ENCODE measurements at regions not wholly inside any gene's neighbourhood (a gene's known extent, or its start where the extent isn't known, plus 50 kb on each side); places are given as distances from the start of the nearest gene placed in this dataset.

GRCh38 chr2:225274751-225275150 is 124.8 kb upstream of the NYAP2 start:
- Histone ChIP-seq H2AFZ (ENCODE audit: low read depth, low read length) (no peak overlapping the region), H3K9ac (ENCODE audit: low read length) (no peak overlapping the region; the same call in 1 of the 2 replicates), H3K79me2 (ENCODE audit: low read length) (no peaks in the 10 kb centered on the region), H3K4me3 (ENCODE audit: low read length) (no peak overlapping the region), H3K9me3 (ENCODE audit: insufficient read depth, low read length) (peaks cover 4% of the 10 kb centered on the region; the same call in 1 of the 2 replicates), H4K20me1 (ENCODE audit: insufficient read depth, low read length) (no peaks in the 10 kb centered on the region), H3K27ac (ENCODE audit: low read length) (peak overlapping the region; percentile 92), H3K36me3 (replicated peaks; ENCODE audit: low read depth, low read length) (peaks cover 6% of the 10 kb centered on the region), H3K4me1 (ENCODE audit: low read length) (peaks cover 63% of the 10 kb centered on the region), H3K27me3 (ENCODE audit: low read depth, low read length) (no peaks in the 10 kb centered on the region), H3K4me2 (ENCODE audit: low read length) (peak overlapping the region; percentile 52)
- TF ChIP-seq CTCF (IDR thresholded peaks at IDR 0.05; ENCODE audit: low read depth, low read length) (no peak), EZH2phosphoT487 (IDR thresholded peaks at IDR 0.05; ENCODE audit: low read depth) (no peak)

DNA sequence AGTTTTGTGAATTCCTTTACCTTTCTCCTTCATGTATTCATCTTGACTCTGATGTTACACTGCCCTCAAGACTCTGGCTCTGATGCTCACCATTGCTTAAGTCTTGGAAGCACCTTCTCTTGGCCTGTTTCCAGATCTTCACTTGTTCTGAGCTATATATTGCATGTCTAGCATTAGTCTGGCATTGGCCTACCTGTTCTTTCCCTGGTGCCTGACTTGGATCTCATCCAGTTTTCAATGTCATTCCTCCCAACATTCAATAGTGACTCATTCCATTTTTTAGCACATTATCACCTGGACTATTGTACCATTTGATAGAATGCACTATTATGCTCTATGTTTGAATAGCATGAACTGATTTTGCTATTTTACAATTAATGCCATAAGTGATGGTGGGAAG is 127.3 kb upstream of the NYAP2 start:
- Histone ChIP-seq H3K4me1 (ENCODE audit: low read length) (peaks cover 57% of the 10 kb centered on the region), H3K27ac (ENCODE audit: low read length) (no peak overlapping the region), H3K4me2 (ENCODE audit: low read length) (no peak overlapping the region), H4K20me1 (ENCODE audit: insufficient read depth, low read length) (no peaks in the 10 kb centered on the region), H3K9ac (ENCODE audit: low read length) (no peak overlapping the region), H3K36me3 (replicated peaks; ENCODE audit: low read depth, low read length) (peaks cover 6% of the 10 kb centered on the region), H2AFZ (ENCODE audit: low read depth, low read length) (no peak overlapping the region), H3K27me3 (ENCODE audit: low read depth, low read length) (no peaks in the 10 kb centered on the region), H3K9me3 (ENCODE audit: insufficient read depth, low read length) (no peaks in the 10 kb centered on the region), H3K4me3 (ENCODE audit: low read length) (no peak overlapping the region), H3K79me2 (ENCODE audit: low read length) (no peaks in the 10 kb centered on the region)
- TF ChIP-seq EZH2phosphoT487 (IDR thresholded peaks at IDR 0.05; ENCODE audit: low read depth), result no peak

- no peak overlapping the region for H2AFZ ChIP-seq (ENCODE audit: low read depth, low read length)
- H3K27ac ChIP-seq (ENCODE audit: low read length), result peak overlapping the region; percentile 77
- H3K27me3 ChIP-seq (ENCODE audit: low read depth, low read length), result no peaks in the 10 kb centered on the region
- no peaks in the 10 kb centered on the region for H3K9me3 ChIP-seq (ENCODE audit: insufficient read depth, low read length)
- no peaks in the 10 kb centered on the region for H4K20me1 ChIP-seq (ENCODE audit: insufficient read depth, low read length)
- H3K9ac ChIP-seq (ENCODE audit: low read length), result peak overlapping the region; percentile 21; the same call in 1 of the 2 replicates
- TF ChIP-seq CTCF (IDR thresholded peaks at IDR 0.05; ENCODE audit: low read depth, low read length), result no peak
- no peak for TF ChIP-seq EZH2phosphoT487 (IDR thresholded peaks at IDR 0.05; ENCODE audit: low read depth)
- no peak overlapping the region for H3K4me3 ChIP-seq (ENCODE audit: low read length)
- peak overlapping the region; percentile 53 for H3K4me2 ChIP-seq (ENCODE audit: low read length)
- H3K36me3 ChIP-seq (replicated peaks; ENCODE audit: low read depth, low read length), result peaks cover 6% of the 10 kb centered on the region
- H3K4me1 ChIP-seq (ENCODE audit: low read length), result peaks cover 48% of the 10 kb centered on the region
- H3K79me2 ChIP-seq (ENCODE audit: low read length), result no peaks in the 10 kb centered on the region
Observed at GRCh38 chr2:225270861-225271260, 128.6 kb upstream of the NYAP2 start.

DNA sequence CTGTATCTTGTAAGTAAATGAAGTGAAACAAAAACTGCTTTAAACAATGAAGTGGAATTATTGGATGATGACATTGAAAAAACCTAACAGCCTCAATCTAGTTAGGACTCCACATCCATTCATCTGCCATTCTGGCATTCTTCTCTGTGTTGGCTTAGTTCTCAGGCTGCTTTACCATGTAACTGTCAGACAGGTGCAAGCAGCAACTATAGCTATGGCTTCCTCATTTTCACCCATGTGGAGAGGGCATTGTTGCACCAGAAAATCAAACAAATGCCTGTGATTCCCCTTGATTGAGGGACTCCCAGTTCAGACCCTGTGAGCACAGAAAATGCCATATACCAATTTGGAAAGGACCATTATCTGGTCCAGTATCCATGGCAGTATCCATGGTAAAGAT is 129.5 kb upstream of the NYAP2 start:
- H4K20me1 ChIP-seq (ENCODE audit: insufficient read depth, low read length), result no peaks in the 10 kb centered on the region
- peaks cover 6% of the 10 kb centered on the region for H3K36me3 ChIP-seq (replicated peaks; ENCODE audit: low read depth, low read length)
- H3K4me3 ChIP-seq (ENCODE audit: low read length), result no peak overlapping the region
- H3K79me2 ChIP-seq (ENCODE audit: low read length), result no peaks in the 10 kb centered on the region
- no peak for TF ChIP-seq CTCF (IDR thresholded peaks at IDR 0.05; ENCODE audit: low read depth, low read length)
- TF ChIP-seq EZH2phosphoT487 (IDR thresholded peaks at IDR 0.05; ENCODE audit: low read depth), result no peak
- H3K9me3 ChIP-seq (ENCODE audit: insufficient read depth, low read length), result no peaks in the 10 kb centered on the region
- H3K9ac ChIP-seq (ENCODE audit: low read length), result no peak overlapping the region; the same call in 1 of the 2 replicates
- no peak overlapping the region for H2AFZ ChIP-seq (ENCODE audit: low read depth, low read length)
- peak overlapping the region; percentile 53; the same call in 1 of the 2 replicates for H3K4me2 ChIP-seq (ENCODE audit: low read length)
- peaks cover 40% of the 10 kb centered on the region for H3K4me1 ChIP-seq (ENCODE audit: low read length)
- peak overlapping the region; percentile 77 for H3K27ac ChIP-seq (ENCODE audit: low read length)
- no peaks in the 10 kb centered on the region for H3K27me3 ChIP-seq (ENCODE audit: low read depth, low read length)

All from OCI-LY3 (cell line).